Erythroblast (primary cell): ENCODE measurements at regions not wholly inside any gene's neighbourhood (a gene's known extent, or its start where the extent isn't known, plus 50 kb on each side); places are given as distances from the start of the nearest gene placed in this dataset.

Experiments
- GATA1 ChIP-seq: IDR thresholded peaks from 2 replicates; pipeline ENCODE4 v1.6.1; 2011; ENCODE audit warnings: low read depth, mild to moderate bottlenecking, control low read depth, low read length, moderate library complexity
- POLR2A ChIP-seq: IDR thresholded peaks from 2 replicates; pipeline ENCODE4 v1.6.1; 2011; ENCODE audit warnings: mild to moderate bottlenecking, low read length

DNA sequence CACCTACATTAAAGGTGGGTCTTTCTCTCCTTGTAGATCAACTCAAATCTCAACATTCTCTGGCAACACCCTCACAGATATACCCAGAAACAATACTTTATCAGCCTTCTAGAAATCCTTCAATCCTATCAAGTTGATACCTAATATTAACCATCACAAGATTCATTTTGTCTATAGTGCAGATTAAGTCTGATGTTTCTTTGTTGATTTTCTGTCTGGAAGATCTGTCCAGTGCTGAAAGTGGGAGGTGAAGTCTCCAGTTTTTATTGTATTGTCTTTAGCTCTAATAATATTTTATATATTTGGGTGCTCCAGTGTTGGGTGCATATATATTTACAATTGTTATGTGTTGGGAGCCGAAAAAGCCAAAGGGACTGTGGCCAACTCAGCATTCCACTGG lies 493.9 kb upstream of the ADGRB3 start:
- no peak for TF ChIP-seq POLR2A
- TF ChIP-seq GATA1 = no peak
